GM23338 (cell line): ENCODE measurements at regions not wholly inside any gene's neighbourhood (a gene's known extent, or its start where the extent isn't known, plus 50 kb on each side); places are given as distances from the start of the nearest gene placed in this dataset.
A peak's percentile ranks its signal among the peaks of the same experiment; 100 is the strongest.

Source experiments
- ATAC-seq: fragments of 200-7000 bp; cut with Tn5 transposase; 3 replicates; pipeline ENCODE4 v1.9.1; 2020
- DNase-seq: peaks from one replicate; pipeline ENCODE4 v3.0.0-alpha.2; 2015; ENCODE audit warnings: low spot score
- H2AFZ ChIP-seq: fragments of 200-600 bp; sonication (generic); 2 replicates; pipeline ENCODE4 v1.8.0; 2016; ENCODE audit warnings: antibody characterized with exemption, mild to moderate bottlenecking, moderate library complexity
- H3F3A ChIP-seq: fragments of 200-600 bp; sonication (generic); replicated peaks from 2 replicates; pipeline ENCODE4 v1.8.0; 2017; ENCODE audit warnings: antibody characterized with exemption, mixed run types, low read depth
- H3K27ac ChIP-seq: fragments of 200-600 bp; sonication (generic); 2 replicates; pipeline ENCODE4 v1.6.1; 2016; ENCODE audit warnings: low read depth
- H3K27me3 ChIP-seq: fragments of 200-600 bp; sonication (generic); 2 replicates; pipeline ENCODE4 v1.8.0; 2016; ENCODE audit warnings: mild to moderate bottlenecking, mixed run types, moderate library complexity; ENCODE audit not compliant: insufficient read depth
- H3K36me3 ChIP-seq: fragments of 200-600 bp; sonication (generic); 2 replicates; pipeline ENCODE4 v1.8.0; 2016; ENCODE audit warnings: mild to moderate bottlenecking; ENCODE audit not compliant: insufficient read depth
- H3K4me1 ChIP-seq: fragments of 200-600 bp; sonication (generic); 2 replicates; pipeline ENCODE4 v1.8.0; 2016; ENCODE audit warnings: mild to moderate bottlenecking, moderate library complexity; ENCODE audit not compliant: insufficient read depth
- H3K4me2 ChIP-seq: fragments of 200-600 bp; sonication (generic); 2 replicates; pipeline ENCODE4 v1.7.1; 2017; ENCODE audit warnings: mixed run types
- H3K4me3 ChIP-seq: fragments of 200-600 bp; sonication (generic); 2 replicates; pipeline ENCODE4 v1.6.1; 2016; ENCODE audit warnings: mixed run types
- H3K79me2 ChIP-seq: fragments of 200-600 bp; sonication (generic); replicated peaks from 2 replicates; pipeline ENCODE4 v1.8.0; 2017; ENCODE audit warnings: mild to moderate bottlenecking; ENCODE audit not compliant: insufficient read depth
- H3K9me2 ChIP-seq: fragments of 200-600 bp; sonication (generic); 2 replicates; pipeline ENCODE4 v1.8.0; 2017; ENCODE audit not compliant: insufficient read depth
- H4K20me1 ChIP-seq: fragments of 200-600 bp; sonication (generic); replicated peaks from 2 replicates; pipeline ENCODE4 v1.8.0; 2017; ENCODE audit warnings: mild to moderate bottlenecking; ENCODE audit not compliant: insufficient read depth
- H3K27ac Mint-ChIP-seq: 2 replicates; pipeline ENCODE4 v1.8.0; 2020; ENCODE audit warnings: inconsistent platforms, mild to moderate bottlenecking, moderate library complexity, mixed read lengths
- H3K27me3 Mint-ChIP-seq: 3 replicates; pipeline ENCODE4 v1.8.0; 2022; ENCODE audit warnings: low read depth, mild to moderate bottlenecking, moderate library complexity, mixed read lengths, inconsistent platforms; ENCODE audit not compliant: insufficient read depth, poor library complexity
- H3K36me3 Mint-ChIP-seq: 3 replicates; pipeline ENCODE4 v1.8.0; 2021; ENCODE audit warnings: low read depth, mild to moderate bottlenecking, inconsistent platforms, moderate library complexity, mixed read lengths
- H3K4me1 Mint-ChIP-seq: 3 replicates; pipeline ENCODE4 v1.8.0; 2020; ENCODE audit warnings: mild to moderate bottlenecking, inconsistent platforms, mixed read lengths
- H3K4me3 Mint-ChIP-seq: 3 replicates; pipeline ENCODE4 v1.8.0; 2021; ENCODE audit warnings: moderate library complexity, mild to moderate bottlenecking, inconsistent platforms, mixed read lengths
- H3K9me3 Mint-ChIP-seq: 3 replicates; pipeline ENCODE4 v1.8.0; 2020; ENCODE audit warnings: moderate library complexity, mild to moderate bottlenecking, inconsistent platforms, mixed read lengths
- CREB1 ChIP-seq: fragments of 250-450 bp; sonication (Bioruptor Pico); IDR thresholded peaks from 2 replicates; pipeline ENCODE4 v1.5.0; 2020; ENCODE audit warnings: low read depth, mild to moderate bottlenecking, moderate library complexity
- ETS1 ChIP-seq: IDR thresholded peaks from 2 replicates; pipeline ENCODE4 v1.6.1; 2016; ENCODE audit warnings: antibody characterized with exemption
- EZH2 ChIP-seq: fragments of 200-600 bp; sonication (generic); IDR thresholded peaks from one replicate; pipeline ENCODE4 v1.8.0; 2017; ENCODE audit warnings: antibody characterized with exemption, mild to moderate bottlenecking, low read depth; ENCODE audit not compliant: unreplicated experiment
- EZH2phosphoT487 ChIP-seq: fragments of 200-600 bp; sonication (generic); IDR thresholded peaks from one replicate; pipeline ENCODE4 v1.8.1; 2018; ENCODE audit warnings: antibody characterized with exemption; ENCODE audit not compliant: unreplicated experiment
- JUNB ChIP-seq: IDR thresholded peaks from one replicate; pipeline ENCODE4 v1.6.1; 2016; ENCODE audit warnings: antibody characterized with exemption; ENCODE audit not compliant: unreplicated experiment
- POLR2AphosphoS5 ChIP-seq: IDR thresholded peaks from 2 replicates; pipeline ENCODE4 v1.6.1; 2016; ENCODE audit warnings: antibody characterized with exemption, low read depth
- ZNF331 ChIP-seq: fragments of 250-450 bp; sonication (Bioruptor Pico); IDR thresholded peaks from 2 replicates; pipeline ENCODE4 v1.5.0; 2020; ENCODE audit warnings: low read depth, mild to moderate bottlenecking, moderate library complexity
- TF ChIP-seq, protein P1 (sequence below): fragments of 250-450 bp; sonication (Bioruptor Pico); IDR thresholded peaks from 2 replicates; pipeline ENCODE4 v1.5.0; 2020; ENCODE audit warnings: mild to moderate bottlenecking, moderate library complexity

DNA sequence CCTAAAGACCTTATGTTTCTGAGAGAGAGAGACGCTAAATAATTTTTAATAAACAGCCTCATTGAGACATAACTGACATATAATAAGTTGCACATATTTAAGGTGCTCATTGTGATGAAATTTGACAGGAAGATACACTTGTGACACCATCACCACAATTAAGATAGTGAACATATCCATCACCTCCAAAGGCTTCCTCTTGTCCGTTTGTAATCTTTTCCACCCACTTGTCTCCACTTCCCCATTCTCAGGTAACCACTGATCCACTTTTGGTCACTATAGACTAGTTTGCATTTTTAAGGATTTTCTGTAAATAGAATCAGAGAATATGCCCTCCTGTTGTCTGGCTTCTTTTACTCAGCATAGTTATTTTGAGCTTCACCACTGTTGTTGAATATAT, 195.1 kb upstream of the WDR11 start (continued):
- TF ChIP-seq, protein P1, sequence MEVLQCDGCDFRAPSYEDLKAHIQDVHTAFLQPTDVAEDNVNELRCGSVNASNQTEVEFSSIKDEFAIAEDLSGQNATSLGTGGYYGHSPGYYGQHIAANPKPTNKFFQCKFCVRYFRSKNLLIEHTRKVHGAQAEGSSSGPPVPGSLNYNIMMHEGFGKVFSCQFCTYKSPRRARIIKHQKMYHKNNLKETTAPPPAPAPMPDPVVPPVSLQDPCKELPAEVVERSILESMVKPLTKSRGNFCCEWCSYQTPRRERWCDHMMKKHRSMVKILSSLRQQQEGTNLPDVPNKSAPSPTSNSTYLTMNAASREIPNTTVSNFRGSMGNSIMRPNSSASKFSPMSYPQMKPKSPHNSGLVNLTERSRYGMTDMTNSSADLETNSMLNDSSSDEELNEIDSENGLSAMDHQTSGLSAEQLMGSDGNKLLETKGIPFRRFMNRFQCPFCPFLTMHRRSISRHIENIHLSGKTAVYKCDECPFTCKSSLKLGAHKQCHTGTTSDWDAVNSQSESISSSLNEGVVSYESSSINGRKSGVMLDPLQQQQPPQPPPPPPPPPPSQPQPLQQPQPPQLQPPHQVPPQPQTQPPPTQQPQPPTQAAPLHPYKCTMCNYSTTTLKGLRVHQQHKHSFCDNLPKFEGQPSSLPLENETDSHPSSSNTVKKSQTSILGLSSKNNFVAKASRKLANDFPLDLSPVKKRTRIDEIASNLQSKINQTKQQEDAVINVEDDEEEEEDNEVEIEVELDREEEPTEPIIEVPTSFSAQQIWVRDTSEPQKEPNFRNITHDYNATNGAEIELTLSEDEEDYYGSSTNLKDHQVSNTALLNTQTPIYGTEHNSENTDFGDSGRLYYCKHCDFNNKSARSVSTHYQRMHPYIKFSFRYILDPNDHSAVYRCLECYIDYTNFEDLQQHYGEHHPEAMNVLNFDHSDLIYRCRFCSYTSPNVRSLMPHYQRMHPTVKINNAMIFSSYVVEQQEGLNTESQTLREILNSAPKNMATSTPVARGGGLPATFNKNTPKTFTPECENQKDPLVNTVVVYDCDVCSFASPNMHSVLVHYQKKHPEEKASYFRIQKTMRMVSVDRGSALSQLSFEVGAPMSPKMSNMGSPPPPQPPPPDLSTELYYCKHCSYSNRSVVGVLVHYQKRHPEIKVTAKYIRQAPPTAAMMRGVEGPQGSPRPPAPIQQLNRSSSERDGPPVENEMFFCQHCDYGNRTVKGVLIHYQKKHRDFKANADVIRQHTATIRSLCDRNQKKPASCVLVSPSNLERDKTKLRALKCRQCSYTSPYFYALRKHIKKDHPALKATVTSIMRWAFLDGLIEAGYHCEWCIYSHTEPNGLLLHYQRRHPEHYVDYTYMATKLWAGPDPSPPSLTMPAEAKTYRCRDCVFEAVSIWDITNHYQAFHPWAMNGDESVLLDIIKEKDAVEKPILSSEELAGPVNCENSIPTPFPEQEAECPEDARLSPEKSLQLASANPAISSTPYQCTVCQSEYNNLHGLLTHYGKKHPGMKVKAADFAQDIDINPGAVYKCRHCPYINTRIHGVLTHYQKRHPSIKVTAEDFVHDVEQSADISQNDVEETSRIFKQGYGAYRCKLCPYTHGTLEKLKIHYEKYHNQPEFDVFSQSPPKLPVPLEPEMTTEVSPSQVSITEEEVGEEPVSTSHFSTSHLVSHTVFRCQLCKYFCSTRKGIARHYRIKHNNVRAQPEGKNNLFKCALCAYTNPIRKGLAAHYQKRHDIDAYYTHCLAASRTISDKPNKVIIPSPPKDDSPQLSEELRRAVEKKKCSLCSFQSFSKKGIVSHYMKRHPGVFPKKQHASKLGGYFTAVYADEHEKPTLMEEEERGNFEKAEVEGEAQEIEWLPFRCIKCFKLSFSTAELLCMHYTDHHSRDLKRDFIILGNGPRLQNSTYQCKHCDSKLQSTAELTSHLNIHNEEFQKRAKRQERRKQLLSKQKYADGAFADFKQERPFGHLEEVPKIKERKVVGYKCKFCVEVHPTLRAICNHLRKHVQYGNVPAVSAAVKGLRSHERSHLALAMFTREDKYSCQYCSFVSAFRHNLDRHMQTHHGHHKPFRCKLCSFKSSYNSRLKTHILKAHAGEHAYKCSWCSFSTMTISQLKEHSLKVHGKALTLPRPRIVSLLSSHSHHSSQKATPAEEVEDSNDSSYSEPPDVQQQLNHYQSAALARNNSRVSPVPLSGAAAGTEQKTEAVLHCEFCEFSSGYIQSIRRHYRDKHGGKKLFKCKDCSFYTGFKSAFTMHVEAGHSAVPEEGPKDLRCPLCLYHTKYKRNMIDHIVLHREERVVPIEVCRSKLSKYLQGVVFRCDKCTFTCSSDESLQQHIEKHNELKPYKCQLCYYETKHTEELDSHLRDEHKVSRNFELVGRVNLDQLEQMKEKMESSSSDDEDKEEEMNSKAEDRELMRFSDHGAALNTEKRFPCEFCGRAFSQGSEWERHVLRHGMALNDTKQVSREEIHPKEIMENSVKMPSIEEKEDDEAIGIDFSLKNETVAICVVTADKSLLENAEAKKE (CRISPR knock-in tag), result no peak
- no peak for TF ChIP-seq JUNB
- no peak for TF ChIP-seq POLR2AphosphoS5
- TF ChIP-seq ETS1, result no peak
- TF ChIP-seq EZH2, result no peak
- no peak for TF ChIP-seq CREB1 (CRISPR knock-in tag)
- no peak for TF ChIP-seq EZH2phosphoT487

DNA sequence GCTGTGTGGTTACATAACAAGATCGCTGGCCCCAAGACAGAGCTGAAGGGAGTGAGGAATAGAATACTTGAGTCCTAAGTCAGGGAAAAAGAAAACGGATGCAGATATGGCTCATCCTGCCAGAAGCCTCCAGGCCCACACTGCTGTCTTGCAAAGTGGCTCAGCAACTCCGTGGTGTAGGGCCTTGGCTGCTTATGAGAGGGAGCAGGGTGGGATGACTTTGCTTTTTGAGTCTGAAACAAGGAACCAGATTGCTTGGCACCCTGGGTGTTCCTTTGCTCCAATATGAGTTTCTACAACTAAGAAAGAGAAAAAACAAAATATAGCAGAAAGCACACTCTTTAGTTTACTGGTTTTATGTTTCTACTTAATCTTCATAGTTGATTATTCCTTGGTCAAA, 193.8 kb upstream of the WDR11 start:
- Histone ChIP-seq H3K9me2 (peaks cover 5% of the 10 kb centered on the region; the same call in 1 of the 2 replicates), H2AFZ (peak overlapping the region; percentile 83; the same call in 1 of the 2 replicates), H3K4me2 (no peak overlapping the region), H3K79me2 (no peaks in the 10 kb centered on the region), H3K27me3 (no peaks in the 10 kb centered on the region), H3K27ac (no peak overlapping the region), H4K20me1 (no peaks in the 10 kb centered on the region), H3K4me3 (no peak overlapping the region), H3K36me3 (no peaks in the 10 kb centered on the region), H3F3A (no peaks in the 10 kb centered on the region), H3K4me1 (no peaks in the 10 kb centered on the region)
- ATAC-seq (no peak), DNase-seq (no peak)
- Mint-ChIP-seq H3K36me3 (no peaks in the 10 kb centered on the region), H3K4me3 (no peak overlapping the region), H3K4me1 (no peaks in the 10 kb centered on the region), H3K27ac (no peak overlapping the region; the same call in 1 of the 2 replicates), H3K27me3 (peaks cover 2% of the 10 kb centered on the region), H3K9me3 (no peaks in the 10 kb centered on the region)
- TF ChIP-seq ZNF331 (CRISPR knock-in tag), result no peak
- TF ChIP-seq EZH2phosphoT487, result no peak
- TF ChIP-seq POLR2AphosphoS5, result no peak
- TF ChIP-seq, protein P1 (CRISPR knock-in tag), result no peak
- no peak for TF ChIP-seq CREB1 (CRISPR knock-in tag)
